HCT116 (cell line): ENCODE measurements at regions not wholly inside any gene's neighbourhood (a gene's known extent, or its start where the extent isn't known, plus 50 kb on each side); places are given as distances from the start of the nearest gene placed in this dataset.

Experiments used
- ATAC-seq: fragments of 200-7000 bp; cut with Tn5 transposase; 2 replicates; pipeline ENCODE4 v1.9.1; 2020; ENCODE audit warnings: mild to moderate bottlenecking, moderate library complexity
- BruUV-seq: library from RNA; stranded (reverse); fragments of 400-500 nt; replicated peaks from 2 replicates; lab custom pipeline; 2021; lab: Mats Ljungman, UMichigan
- CTCF ChIA-PET: fragments of 300-600 bp; sonication (Branson Sonifier 250); formaldehyde crosslinking; loops from one replicate; lab custom pipeline; 2021; ENCODE audit warnings: antibody characterized with exemption; lab: Charles Lee
- POLR2A ChIA-PET: fragments of 300-600, 350-600 bp; sonication (Branson Sonifier 250); formaldehyde crosslinking; loops from one replicate; lab custom pipeline; 2021; ENCODE audit warnings: antibody characterized with exemption; lab: Charles Lee
- RAD21 ChIA-PET, 2 experiments: fragments of 300-600 bp; sonication (Branson Sonifier 250); formaldehyde crosslinking; loops; one replicate each; lab custom pipeline; 2023; ENCODE audit warnings: low total read pairs in 2 of 2; ENCODE audit not compliant: uncharacterized antibody in 2 of 2, unreplicated experiment in 2 of 2, low non-redundant PET in 1 of 2; lab: Charles Lee
- DNase-seq: peaks from one replicate; pipeline ENCODE4 v3.0.0-alpha.2; 2010; ENCODE audit warnings: low read depth, low spot score
- H2AFZ ChIP-seq: fragments of 200-600 bp; shearing (Covaris generic), sonication (generic); 2 replicates; pipeline ENCODE4 v1.6.1; 2017; ENCODE audit warnings: low read depth, mixed run types, mixed read lengths, antibody characterized with exemption, low read length; ENCODE audit not compliant: poor library complexity, severe bottlenecking
- H3K27ac ChIP-seq: 2 replicates; pipeline ENCODE4 v1.5.1; 2012; ENCODE audit warnings: low read depth, low read length
- H3K27me3 ChIP-seq: fragments of 200-600 bp; sonication (generic); 2 replicates; pipeline ENCODE4 v1.6.1; 2016; ENCODE audit warnings: mixed run types, low read length, mixed read lengths; ENCODE audit not compliant: insufficient read depth
- H3K36me3 ChIP-seq, 2 experiments: fragments of 200-500 bp in 1 of 2; fragments of 200-600 bp in 1 of 2; sonication (Bioruptor generic) in 1 of 2; sonication (generic) in 1 of 2; 2 replicates each; pipeline versions ENCODE4 v1.5.1 to v1.6.1; 2014 to 2016; ENCODE audit warnings: low read length in 2 of 2, inconsistent platforms in 1 of 2, mixed read lengths in 1 of 2, mixed run types in 1 of 2; ENCODE audit not compliant: insufficient read depth in 2 of 2, control insufficient read depth in 1 of 2
- H3K4me1 ChIP-seq, 2 experiments: fragments of 200-600 bp in 1 of 2; sonication (generic) in 1 of 2; 2 replicates each; pipeline versions ENCODE4 v1.5.1 to v1.6.1; 2012 to 2017; ENCODE audit warnings: low read length in 2 of 2, inconsistent platforms in 1 of 2, mild to moderate bottlenecking in 1 of 2, mixed read lengths in 1 of 2, mixed run types in 1 of 2, moderate library complexity in 1 of 2; ENCODE audit not compliant: insufficient read depth in 2 of 2, control insufficient read depth in 1 of 2
- H3K4me2 ChIP-seq: fragments of 200-600 bp; sonication (generic); 2 replicates; pipeline ENCODE4 v1.6.1; 2017; ENCODE audit warnings: mixed run types, low read length, mixed read lengths
- H3K4me3 ChIP-seq, 2 experiments: fragments of 200-600 bp in 1 of 2; sonication (generic) in 1 of 2; replicated peaks in 1 of 2; 2 replicates each; pipeline ENCODE4 v1.5.1; 2011 to 2016; ENCODE audit warnings: low read length in 2 of 2, control low read depth in 1 of 2, low read depth in 1 of 2, mild to moderate bottlenecking in 1 of 2, mixed read lengths in 1 of 2, mixed run types in 1 of 2
- H3K79me2 ChIP-seq: fragments of 200-600 bp; sonication (generic); 2 replicates; pipeline ENCODE4 v1.6.1; 2017; ENCODE audit warnings: mild to moderate bottlenecking, mixed run types, low read length, moderate library complexity, mixed read lengths; ENCODE audit not compliant: insufficient read depth
- H3K9ac ChIP-seq: fragments of 200-600 bp; sonication (generic); 2 replicates; pipeline ENCODE4 v1.6.1; 2016; ENCODE audit warnings: low read length, mixed read lengths
- H3K9me2 ChIP-seq: fragments of 200-600 bp; sonication (generic), shearing (Covaris generic); 2 replicates; pipeline ENCODE4 v1.6.1; 2017; ENCODE audit warnings: mixed run types, mild to moderate bottlenecking, moderate library complexity; ENCODE audit not compliant: insufficient read depth
- H3K9me3 ChIP-seq, 2 experiments: fragments of 200-500 bp in 1 of 2; fragments of 200-600 bp in 1 of 2; sonication (Bioruptor generic) in 1 of 2; sonication (generic) in 1 of 2; 2 replicates each; pipeline ENCODE4 v1.6.1; 2014 to 2017; ENCODE audit warnings: low read length in 2 of 2, mixed read lengths in 2 of 2, inconsistent platforms in 1 of 2, low read depth in 1 of 2, mild to moderate bottlenecking in 1 of 2, mixed run types in 1 of 2, moderate library complexity in 1 of 2; ENCODE audit not compliant: control insufficient read depth in 1 of 2, insufficient read depth in 1 of 2
- H4K20me1 ChIP-seq: fragments of 200-600 bp; sonication (generic), shearing (Covaris generic); 2 replicates; pipeline ENCODE4 v1.6.1; 2017; ENCODE audit warnings: mixed run types, mild to moderate bottlenecking, moderate library complexity; ENCODE audit not compliant: insufficient read depth
- CBX3 ChIP-seq: IDR thresholded peaks from 2 replicates; pipeline ENCODE4 v1.6.1; 2012; ENCODE audit warnings: low read depth
- EGR1 ChIP-seq: IDR thresholded peaks from 2 replicates; pipeline ENCODE4 v1.6.1; 2012; ENCODE audit warnings: low read depth
- ELF1 ChIP-seq: IDR thresholded peaks from 2 replicates; pipeline ENCODE4 v1.6.1; 2012; ENCODE audit warnings: low read depth, borderline replicate concordance
- EZH2 ChIP-seq: fragments of 200-600 bp; sonication (generic); IDR thresholded peaks from 2 replicates; pipeline ENCODE4 v1.6.1; 2017; ENCODE audit warnings: antibody characterized with exemption, mixed run types
- EZH2phosphoT487 ChIP-seq: fragments of 200-600 bp; IDR thresholded peaks from 2 replicates; pipeline ENCODE4 v1.6.1; 2018; ENCODE audit warnings: antibody characterized with exemption, borderline replicate concordance
- RAD21 ChIP-seq: IDR thresholded peaks from 2 replicates; pipeline ENCODE4 v1.6.1; 2012; ENCODE audit warnings: low read depth, mild to moderate bottlenecking
- SIN3A ChIP-seq: IDR thresholded peaks from 2 replicates; pipeline ENCODE4 v1.6.1; 2012; ENCODE audit warnings: low read depth
- SRF ChIP-seq: IDR thresholded peaks from 2 replicates; pipeline ENCODE4 v1.6.1; 2012; ENCODE audit warnings: low read depth
- ZNF274 ChIP-seq: fragments of 200-500 bp; sonication (Bioruptor generic); IDR thresholded peaks from 2 replicates; pipeline ENCODE4 v1.6.1; 2014; ENCODE audit warnings: mild to moderate bottlenecking, low read depth, low read length, inconsistent platforms
- intact Hi-C: fragments of 100-400 bp; cut with micrococcal nuclease; formaldehyde crosslinking; loops from 2 replicates; pipeline ENCODE4 v1.10.0; 2022
- TF ChIP-seq, protein P1 (sequence below): IDR thresholded peaks from 2 replicates; pipeline ENCODE4 v1.6.1; 2012; ENCODE audit warnings: low read depth
- TF ChIP-seq, protein P2 (sequence below): IDR thresholded peaks from 2 replicates; pipeline ENCODE4 v1.6.1; 2012

DNA sequence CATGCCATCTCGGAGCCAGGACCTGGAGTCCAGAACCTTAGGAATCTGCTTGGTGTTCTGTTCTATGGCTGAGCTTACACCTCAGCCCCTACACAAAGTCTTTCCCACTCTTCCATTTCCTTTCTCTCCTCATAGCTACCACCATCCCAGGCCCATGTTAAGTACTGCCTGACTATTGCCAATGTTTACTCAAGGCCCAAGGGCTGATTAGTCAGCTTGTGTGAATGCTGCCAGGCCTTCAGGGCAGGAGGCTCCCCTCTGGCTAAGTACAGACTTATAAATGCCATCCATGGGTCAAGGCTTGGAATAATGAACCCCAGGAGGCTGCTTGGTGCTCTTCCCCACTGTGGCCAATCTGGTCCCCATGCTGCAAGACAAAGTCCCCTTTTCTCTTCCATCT is 411.6 kb upstream of the MAGEB18 start:
- H3K79me2 ChIP-seq: no peaks in the 10 kb centered on the region
- H3K4me1 ChIP-seq: no peaks in the 10 kb centered on the region
- no peak overlapping the region for H3K9ac ChIP-seq
- no peaks in the 10 kb centered on the region for H3K36me3 ChIP-seq
- intact Hi-C loops: loop anchor here (10.0 kb wide), 1 partner anchor 238 kb away; no protein-coding TSS in a partner anchor
- no peaks in the 10 kb centered on the region for H4K20me1 ChIP-seq
- H3K9me2 ChIP-seq: no peaks in the 10 kb centered on the region
- H3K9me3 ChIP-seq: no peaks in the 10 kb centered on the region
- no peak for TF ChIP-seq EGR1
- no peak for TF ChIP-seq SIN3A
- TF ChIP-seq SRF: no peak
- TF ChIP-seq ZNF274: no peak
- RAD21 ChIA-PET: no interaction called here
- ATAC-seq (no peak), DNase-seq (no peak)
- no TSS peak for BruUV-seq
- H3K27ac ChIP-seq: no peak overlapping the region
- POLR2A ChIA-PET: no interaction called here
- H3K4me3 ChIP-seq: no peak overlapping the region
- no peak overlapping the region for H3K4me2 ChIP-seq
- H3K27me3 ChIP-seq: no peaks in the 10 kb centered on the region
- H2AFZ ChIP-seq: no peak overlapping the region
- CTCF ChIA-PET: no interaction called here

DNA sequence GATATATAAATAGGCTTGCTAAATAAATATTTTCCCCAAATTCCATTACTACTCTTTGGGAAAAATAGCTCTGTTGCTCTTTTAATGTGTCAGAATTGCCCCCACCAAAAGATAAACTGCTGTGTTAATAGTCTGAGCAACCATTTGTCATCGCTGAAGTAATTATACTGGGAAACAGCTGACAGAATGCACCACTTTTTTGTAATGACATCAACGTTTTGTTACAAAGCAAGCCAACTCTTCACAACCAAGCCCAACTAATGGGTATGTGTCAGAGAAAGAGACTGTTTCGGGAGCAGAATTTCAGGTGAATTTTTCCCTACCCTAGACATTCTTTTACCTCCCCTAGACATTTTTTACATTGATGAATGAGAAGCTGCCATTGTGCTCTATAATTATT is 405.0 kb upstream of the MAGEB18 start:
- H3K27ac ChIP-seq: no peak overlapping the region
- intact Hi-C loops: no loop called here
- H3K4me3 ChIP-seq: no peak overlapping the region
- H3K9me3 ChIP-seq: no peaks in the 10 kb centered on the region
- H3K4me2 ChIP-seq: no peak overlapping the region
- DNase-seq (no peak), ATAC-seq (no peak)
- BruUV-seq: no TSS peak
- ChIA-PET RAD21 (no interaction called here), CTCF (no interaction called here), POLR2A (no interaction called here)
- H3K9ac ChIP-seq: no peak overlapping the region
- H3K4me1 ChIP-seq: no peaks in the 10 kb centered on the region
- TF ChIP-seq, protein P1, sequence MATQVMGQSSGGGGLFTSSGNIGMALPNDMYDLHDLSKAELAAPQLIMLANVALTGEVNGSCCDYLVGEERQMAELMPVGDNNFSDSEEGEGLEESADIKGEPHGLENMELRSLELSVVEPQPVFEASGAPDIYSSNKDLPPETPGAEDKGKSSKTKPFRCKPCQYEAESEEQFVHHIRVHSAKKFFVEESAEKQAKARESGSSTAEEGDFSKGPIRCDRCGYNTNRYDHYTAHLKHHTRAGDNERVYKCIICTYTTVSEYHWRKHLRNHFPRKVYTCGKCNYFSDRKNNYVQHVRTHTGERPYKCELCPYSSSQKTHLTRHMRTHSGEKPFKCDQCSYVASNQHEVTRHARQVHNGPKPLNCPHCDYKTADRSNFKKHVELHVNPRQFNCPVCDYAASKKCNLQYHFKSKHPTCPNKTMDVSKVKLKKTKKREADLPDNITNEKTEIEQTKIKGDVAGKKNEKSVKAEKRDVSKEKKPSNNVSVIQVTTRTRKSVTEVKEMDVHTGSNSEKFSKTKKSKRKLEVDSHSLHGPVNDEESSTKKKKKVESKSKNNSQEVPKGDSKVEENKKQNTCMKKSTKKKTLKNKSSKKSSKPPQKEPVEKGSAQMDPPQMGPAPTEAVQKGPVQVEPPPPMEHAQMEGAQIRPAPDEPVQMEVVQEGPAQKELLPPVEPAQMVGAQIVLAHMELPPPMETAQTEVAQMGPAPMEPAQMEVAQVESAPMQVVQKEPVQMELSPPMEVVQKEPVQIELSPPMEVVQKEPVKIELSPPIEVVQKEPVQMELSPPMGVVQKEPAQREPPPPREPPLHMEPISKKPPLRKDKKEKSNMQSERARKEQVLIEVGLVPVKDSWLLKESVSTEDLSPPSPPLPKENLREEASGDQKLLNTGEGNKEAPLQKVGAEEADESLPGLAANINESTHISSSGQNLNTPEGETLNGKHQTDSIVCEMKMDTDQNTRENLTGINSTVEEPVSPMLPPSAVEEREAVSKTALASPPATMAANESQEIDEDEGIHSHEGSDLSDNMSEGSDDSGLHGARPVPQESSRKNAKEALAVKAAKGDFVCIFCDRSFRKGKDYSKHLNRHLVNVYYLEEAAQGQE: no peak
- no peak for TF ChIP-seq RAD21
- no peak for TF ChIP-seq ELF1
- TF ChIP-seq EZH2: no peak
- TF ChIP-seq CBX3: no peak
- TF ChIP-seq EZH2phosphoT487: no peak
- TF ChIP-seq, protein P2, sequence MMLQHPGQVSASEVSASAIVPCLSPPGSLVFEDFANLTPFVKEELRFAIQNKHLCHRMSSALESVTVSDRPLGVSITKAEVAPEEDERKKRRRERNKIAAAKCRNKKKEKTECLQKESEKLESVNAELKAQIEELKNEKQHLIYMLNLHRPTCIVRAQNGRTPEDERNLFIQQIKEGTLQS: no peak
- H4K20me1 ChIP-seq: no peaks in the 10 kb centered on the region
- no peaks in the 10 kb centered on the region for H3K27me3 ChIP-seq
- no peaks in the 10 kb centered on the region for H3K79me2 ChIP-seq
- H3K9me2 ChIP-seq: no peaks in the 10 kb centered on the region
- H2AFZ ChIP-seq: no peak overlapping the region
- no peaks in the 10 kb centered on the region for H3K36me3 ChIP-seq
